Stomach (tissue), 4 donors: ENCODE measurements at regions not wholly inside any gene's neighbourhood (a gene's known extent, or its start where the extent isn't known, plus 50 kb on each side); places are given as distances from the start of the nearest gene placed in this dataset.

Source experiments
- POLR2A ChIP-seq, 4 donors: fragments of 450-650 bp; IDR thresholded peaks; one replicate each; pipeline ENCODE4 v1.6.1; 2016; ENCODE audit warnings: antibody characterized with exemption in 4 of 4, control low read depth in 2 of 4, mild to moderate bottlenecking in 1 of 4, moderate library complexity in 1 of 4
- POLR2AphosphoS5 ChIP-seq, 3 donors: sonication (generic); formaldehyde crosslinking; IDR thresholded peaks; one replicate each; pipeline ENCODE4 v1.6.1; 2016; ENCODE audit warnings: antibody characterized with exemption in 3 of 3

GRCh38 chr17:34472363-34472762, 107.0 kb upstream of the TMEM132E start:
- TF ChIP-seq POLR2AphosphoS5 (IDR thresholded peaks at IDR 0.05) (no peak), POLR2A (IDR thresholded peaks at IDR 0.05) (no peak)
